ENCODE measurements at regions not wholly inside any gene's neighbourhood (a gene's known extent, or its start where the extent isn't known, plus 50 kb on each side); places are given as distances from the start of the nearest gene placed in this dataset.
"Not testable (repeated sequence)": the region's sequence is repeated elsewhere in the genome, so short reads cannot be mapped to it uniquely, and the experiment has no call there.

GRCh38 chrX:38943120-38943519 lies 141.9 kb downstream of the MID1IP1 start:
- DNase-seq: no peak

DNA sequence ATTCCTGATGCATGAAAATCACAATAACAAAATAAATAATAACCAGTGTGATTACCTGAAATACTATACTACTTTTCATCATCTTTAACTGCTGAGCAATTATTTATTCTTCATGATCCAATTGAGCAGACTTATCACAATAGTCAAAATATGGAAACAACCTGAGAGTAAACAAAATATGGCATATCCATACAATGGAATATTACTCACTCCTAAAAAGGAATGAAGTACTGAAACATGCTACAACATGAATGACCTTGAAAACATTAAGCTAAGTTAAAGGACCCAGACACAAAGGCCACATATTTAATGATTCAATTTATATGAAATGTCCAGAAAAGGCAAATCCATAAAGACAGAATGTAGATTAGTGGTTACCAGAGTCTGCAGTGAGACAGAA lies 146.8 kb downstream of the MID1IP1 start:
- no peak for DNase-seq

- DNase-seq: no peak
Measured at GRCh38 chrX:38954520-38954919, 153.3 kb downstream of the MID1IP1 start.

GRCh38 chrX:38959736-38960135 lies 158.5 kb downstream of the MID1IP1 start:
- no peak for DNase-seq

GRCh38 chrX:38960137-38960536 lies 158.9 kb downstream of the MID1IP1 start:
- DNase-seq: no peak

DNA sequence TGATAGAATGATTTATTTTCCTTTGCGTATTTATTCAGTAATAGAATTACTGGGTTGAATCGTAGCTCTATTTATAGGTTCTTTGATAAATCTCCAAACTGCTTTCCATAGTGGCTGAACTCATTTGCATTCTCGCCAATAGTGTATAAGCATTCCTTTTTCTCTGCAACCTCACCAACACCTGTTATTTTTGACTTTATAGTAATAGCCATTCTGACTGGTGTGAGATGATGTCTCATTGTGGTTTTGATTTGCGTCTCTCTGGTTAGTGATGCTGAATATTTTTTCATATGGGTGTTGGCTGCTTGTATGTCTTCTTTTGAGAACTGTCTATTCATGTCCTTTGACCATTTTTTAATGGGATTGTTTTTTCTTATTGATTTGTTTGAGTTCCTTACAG lies 160.7 kb downstream of the MID1IP1 start:
- no peak for DNase-seq

GRCh38 chrX:38963244-38963643 lies 162.0 kb downstream of the MID1IP1 start:
- not testable (repeated sequence) for DNase-seq

GRCh38 chrX:38965888-38966287 lies 164.6 kb downstream of the MID1IP1 start:
- DNase-seq: no peak

DNA sequence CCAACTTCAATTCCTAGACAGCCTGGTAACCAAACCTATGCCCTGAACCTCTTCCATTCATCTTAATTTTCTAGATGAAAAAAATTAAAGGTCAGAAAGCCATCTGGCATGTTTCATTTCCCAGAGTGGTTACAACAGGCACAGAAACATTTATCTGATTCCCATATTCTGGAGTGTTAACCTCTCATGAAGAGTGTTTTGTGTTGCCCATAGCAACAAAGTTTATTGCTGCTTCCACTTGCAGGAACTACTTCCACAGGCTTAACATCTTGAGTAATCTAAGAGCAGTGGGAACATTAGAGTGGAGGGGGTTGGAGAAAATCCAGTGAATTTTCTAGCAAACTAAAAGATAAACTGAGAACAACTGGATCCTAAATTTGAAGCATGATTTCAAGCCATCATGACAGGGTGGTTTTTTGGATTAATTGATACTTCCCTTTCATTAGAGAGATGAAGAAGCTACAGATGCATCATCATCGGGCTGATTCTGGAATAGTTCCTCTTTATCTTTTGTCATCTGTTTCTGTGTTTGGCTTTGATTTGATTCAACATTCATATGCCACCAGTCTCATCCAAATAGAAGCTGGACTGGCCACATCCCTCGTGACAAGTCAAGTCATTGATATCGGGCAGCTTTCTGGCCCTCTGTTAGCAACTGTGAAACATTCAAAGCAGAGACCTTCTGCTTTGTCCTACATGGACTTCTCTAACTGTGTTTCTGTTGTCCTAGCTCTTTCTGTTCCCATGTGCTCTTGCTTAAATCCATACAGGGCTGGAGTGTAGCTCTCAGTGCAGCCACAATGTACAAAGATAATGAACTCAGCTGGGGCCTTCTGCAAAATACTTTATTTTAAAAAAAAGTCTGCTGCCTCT lies 167.3 kb downstream of the MID1IP1 start:
- DNase-seq: peak in 1 of 3 experiments; percentile 32

DNA sequence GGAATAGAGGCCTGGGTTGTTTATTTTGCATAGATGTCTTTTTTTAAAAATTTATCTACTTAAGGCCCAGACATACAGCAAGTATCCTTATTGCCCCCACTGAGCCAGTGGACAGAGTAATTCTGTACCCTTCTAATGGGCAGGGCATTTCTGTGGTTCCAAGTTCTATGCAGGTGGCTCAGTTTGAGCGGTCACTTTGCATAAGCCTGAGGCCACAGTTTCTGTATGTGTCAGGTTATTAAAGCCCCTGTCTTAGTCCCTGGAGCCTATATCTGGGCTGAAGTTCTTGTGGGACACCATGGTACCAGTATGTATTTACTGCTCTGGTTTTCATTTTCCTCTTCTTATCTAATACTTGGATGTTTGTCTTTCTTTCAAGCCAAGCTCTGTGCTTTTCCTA lies 168.8 kb downstream of the MID1IP1 start:
- DNase-seq: no peak

DNA sequence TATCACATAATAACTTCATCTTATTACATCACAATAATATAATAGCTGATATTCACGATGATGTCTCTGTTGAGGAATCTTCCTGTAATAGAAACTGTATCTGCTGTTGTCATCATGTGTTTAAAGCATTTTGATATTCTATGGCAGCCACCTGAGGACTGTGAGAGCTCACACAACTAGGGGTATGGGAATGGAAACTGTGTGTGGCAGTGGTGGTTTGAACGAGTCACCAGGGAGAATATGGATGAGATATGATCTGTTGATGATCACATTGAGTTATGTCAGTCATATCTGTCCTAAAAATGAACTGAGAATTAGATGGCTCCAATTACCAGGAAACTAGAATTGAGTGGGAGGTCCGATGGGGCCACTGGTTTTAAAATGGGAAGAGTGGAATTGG lies 169.6 kb downstream of the MID1IP1 start:
- DNase-seq: no peak

GRCh38 chrX:38973322-38973721 lies 172.1 kb downstream of the MID1IP1 start:
- DNase-seq: no peak

DNA sequence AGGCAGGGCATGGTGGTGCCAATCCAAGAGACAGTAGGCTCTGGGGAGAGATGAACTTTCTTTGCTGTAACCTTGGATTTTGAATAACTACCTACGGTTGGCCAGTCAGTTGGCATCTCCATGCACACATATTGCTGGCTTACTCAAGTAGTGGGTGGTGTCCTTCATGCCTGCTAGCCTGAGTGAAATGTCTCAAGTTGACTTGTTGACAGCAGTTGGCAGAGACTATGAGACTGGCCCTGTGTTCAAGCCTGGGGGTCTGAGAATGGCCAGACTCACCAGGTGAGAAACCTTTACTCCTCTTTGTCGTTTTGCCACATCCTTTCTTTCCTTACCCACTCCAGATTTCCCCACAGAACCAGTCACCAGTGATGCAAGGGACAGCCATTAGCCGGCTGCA lies 173.3 kb downstream of the MID1IP1 start:
- DNase-seq: no peak

GRCh38 chrX:38975368-38975942 lies 174.2 kb downstream of the MID1IP1 start:
- DNase-seq: no peak

- no peak for DNase-seq
Measured at GRCh38 chrX:38982370-38982769, 181.1 kb downstream of the MID1IP1 start.

DNA sequence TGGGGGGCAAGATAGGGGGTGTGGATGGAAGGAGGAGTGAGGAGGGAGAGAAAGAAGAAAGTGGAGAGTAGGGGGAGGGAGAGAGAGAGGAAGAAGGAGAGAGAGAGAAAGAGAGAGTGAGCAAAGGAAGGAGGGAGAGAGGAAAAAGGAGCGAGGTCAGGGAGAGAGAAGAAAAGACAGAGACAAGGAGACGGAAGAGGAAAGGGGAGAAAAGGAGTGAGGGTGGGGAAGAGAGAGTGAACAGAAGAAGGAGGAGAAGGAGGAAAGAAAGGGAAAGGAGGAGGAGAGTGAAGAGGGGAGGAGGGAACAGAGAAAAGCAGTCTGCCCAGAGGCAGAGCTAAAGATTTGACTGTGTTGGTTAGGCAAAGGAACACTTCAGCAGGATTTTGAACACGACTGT lies 181.6 kb downstream of the MID1IP1 start:
- no peak for DNase-seq

DNA sequence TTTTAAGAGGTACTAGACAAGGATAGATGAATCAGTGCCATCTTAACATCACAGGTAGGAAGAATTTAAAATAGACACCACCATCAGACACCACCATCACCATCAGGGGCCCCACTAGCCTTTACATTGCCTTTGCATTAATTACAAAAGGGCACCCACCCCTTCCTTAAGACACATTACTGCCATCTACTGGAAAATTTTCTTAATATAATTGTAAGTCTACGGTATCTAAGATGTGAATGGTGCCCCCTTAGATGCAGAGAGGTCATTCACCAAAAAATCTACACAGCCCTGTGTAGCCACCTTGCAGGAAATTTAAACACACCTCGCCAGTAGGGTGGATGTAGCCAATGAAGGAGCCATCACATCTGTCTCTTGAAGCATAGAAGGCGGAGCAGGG lies 184.1 kb downstream of the MID1IP1 start:
- DNase-seq: peak in 1 of 3 experiments; percentile 16

DNA sequence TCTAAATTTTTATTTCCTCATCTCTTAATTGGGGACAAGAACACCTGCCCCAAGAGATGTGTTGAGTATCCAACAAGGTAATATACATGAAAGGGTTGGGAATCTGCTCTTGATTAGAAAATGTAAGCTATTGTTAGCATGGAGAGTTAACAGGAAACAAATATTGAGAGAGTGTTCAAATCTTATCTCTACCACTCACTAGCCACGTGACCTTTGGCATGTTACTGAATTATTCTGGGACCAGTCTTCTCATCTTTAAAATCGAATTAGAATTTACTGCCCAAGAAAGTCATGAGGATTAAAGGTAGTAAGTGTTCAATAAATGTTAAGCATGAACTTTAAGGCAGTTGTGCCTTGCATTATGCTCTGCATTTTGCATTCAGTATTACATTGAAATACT lies 184.7 kb downstream of the MID1IP1 start:
- no peak for DNase-seq

- DNase-seq: no peak
Measured at GRCh38 chrX:38986586-38986985, 185.3 kb downstream of the MID1IP1 start.

GRCh38 chrX:38987198-38987651 lies 186.0 kb downstream of the MID1IP1 start:
- DNase-seq: peak in 1 of 3 experiments; percentile 20

DNA sequence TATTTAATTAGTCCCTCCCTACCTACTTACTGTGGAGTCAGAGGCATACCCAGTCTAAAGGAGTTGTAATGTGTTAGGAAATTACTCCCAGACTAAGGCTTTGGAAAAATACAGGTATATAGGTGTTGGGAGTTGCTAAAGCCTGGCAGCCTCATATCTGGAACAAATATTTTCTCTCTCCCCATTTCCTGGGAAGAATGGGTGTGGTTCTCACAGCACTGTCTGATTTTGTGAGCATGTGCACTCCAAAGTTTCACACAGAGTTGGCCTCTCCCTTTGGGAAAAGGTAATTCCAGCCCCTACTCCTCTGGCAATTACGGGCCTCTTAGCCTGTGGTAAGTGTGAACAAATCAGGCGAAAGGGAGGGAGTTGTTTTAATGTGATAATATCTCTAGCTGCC lies 187.0 kb downstream of the MID1IP1 start:
- DNase-seq: no peak

DNA sequence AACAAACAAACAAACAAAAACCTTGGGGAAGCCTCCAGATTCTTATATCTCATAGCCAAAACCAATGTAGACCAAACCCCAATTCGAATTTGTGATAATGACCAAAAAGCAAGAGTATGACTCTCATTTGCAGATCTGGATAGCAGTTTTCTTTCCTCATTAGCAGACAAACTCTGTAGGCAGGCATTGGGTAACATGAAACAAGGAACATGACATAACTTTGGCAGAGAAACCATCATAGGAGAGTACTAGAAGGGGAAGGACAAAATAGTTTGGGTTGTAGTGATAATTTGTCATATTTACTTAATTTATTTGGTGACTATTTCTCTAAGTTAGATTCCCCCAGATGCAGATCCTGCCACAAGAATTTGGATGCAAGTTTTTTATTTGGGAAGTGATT lies 187.8 kb downstream of the MID1IP1 start:
- DNase-seq: no peak

- no peak for DNase-seq
Measured at GRCh38 chrX:38991656-38992440, 190.6 kb downstream of the MID1IP1 start.

All from NCI-H1417 (cell line).